Nephron progenitor cell (in vitro differentiated cells): ENCODE measurements at regions not wholly inside any gene's neighbourhood (a gene's known extent, or its start where the extent isn't known, plus 50 kb on each side); places are given as distances from the start of the nearest gene placed in this dataset.

ENCODE experiments used
- DNase-seq: peaks from one replicate; pipeline ENCODE4 v3.0.0; 2021
- H3K27ac Mint-ChIP-seq: 2 replicates; pipeline ENCODE4 v1.8.0; 2021; ENCODE audit warnings: mild to moderate bottlenecking, moderate library complexity, mixed read lengths
- H3K27me3 Mint-ChIP-seq: 2 replicates; pipeline ENCODE4 v1.8.0; 2021; ENCODE audit warnings: mild to moderate bottlenecking, low read depth, mixed read lengths; ENCODE audit not compliant: poor library complexity
- H3K36me3 Mint-ChIP-seq: 2 replicates; pipeline ENCODE4 v1.8.0; 2021; ENCODE audit warnings: low read depth, mixed read lengths
- H3K4me1 Mint-ChIP-seq: 2 replicates; pipeline ENCODE4 v1.8.0; 2021; ENCODE audit warnings: mixed read lengths
- H3K4me3 Mint-ChIP-seq: 2 replicates; pipeline ENCODE4 v1.8.0; 2021; ENCODE audit warnings: mild to moderate bottlenecking, moderate library complexity, mixed read lengths
- H3K9me3 Mint-ChIP-seq: 2 replicates; pipeline ENCODE4 v1.8.0; 2021; ENCODE audit warnings: mild to moderate bottlenecking, moderate library complexity, mixed read lengths
- TF ChIP-seq, protein P1 (sequence below): fragments of 200-600 bp; sonication (generic); IDR thresholded peaks from 2 replicates; pipeline ENCODE4 v1.5.0; 2021; ENCODE audit warnings: antibody characterized with exemption

GRCh38 chr9:79221084-79221483 is 350.7 kb upstream of the TLE4 start:
- Mint-ChIP-seq H3K36me3 (no peaks in the 10 kb centered on the region), H3K9me3 (peaks cover 23% of the 10 kb centered on the region), H3K27ac (no peak overlapping the region), H3K4me1 (no peaks in the 10 kb centered on the region), H3K4me3 (no peak overlapping the region), H3K27me3 (peaks cover 4% of the 10 kb centered on the region)
- no peak for DNase-seq
- TF ChIP-seq, protein P1, sequence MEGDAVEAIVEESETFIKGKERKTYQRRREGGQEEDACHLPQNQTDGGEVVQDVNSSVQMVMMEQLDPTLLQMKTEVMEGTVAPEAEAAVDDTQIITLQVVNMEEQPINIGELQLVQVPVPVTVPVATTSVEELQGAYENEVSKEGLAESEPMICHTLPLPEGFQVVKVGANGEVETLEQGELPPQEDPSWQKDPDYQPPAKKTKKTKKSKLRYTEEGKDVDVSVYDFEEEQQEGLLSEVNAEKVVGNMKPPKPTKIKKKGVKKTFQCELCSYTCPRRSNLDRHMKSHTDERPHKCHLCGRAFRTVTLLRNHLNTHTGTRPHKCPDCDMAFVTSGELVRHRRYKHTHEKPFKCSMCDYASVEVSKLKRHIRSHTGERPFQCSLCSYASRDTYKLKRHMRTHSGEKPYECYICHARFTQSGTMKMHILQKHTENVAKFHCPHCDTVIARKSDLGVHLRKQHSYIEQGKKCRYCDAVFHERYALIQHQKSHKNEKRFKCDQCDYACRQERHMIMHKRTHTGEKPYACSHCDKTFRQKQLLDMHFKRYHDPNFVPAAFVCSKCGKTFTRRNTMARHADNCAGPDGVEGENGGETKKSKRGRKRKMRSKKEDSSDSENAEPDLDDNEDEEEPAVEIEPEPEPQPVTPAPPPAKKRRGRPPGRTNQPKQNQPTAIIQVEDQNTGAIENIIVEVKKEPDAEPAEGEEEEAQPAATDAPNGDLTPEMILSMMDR, result no peak

DNA sequence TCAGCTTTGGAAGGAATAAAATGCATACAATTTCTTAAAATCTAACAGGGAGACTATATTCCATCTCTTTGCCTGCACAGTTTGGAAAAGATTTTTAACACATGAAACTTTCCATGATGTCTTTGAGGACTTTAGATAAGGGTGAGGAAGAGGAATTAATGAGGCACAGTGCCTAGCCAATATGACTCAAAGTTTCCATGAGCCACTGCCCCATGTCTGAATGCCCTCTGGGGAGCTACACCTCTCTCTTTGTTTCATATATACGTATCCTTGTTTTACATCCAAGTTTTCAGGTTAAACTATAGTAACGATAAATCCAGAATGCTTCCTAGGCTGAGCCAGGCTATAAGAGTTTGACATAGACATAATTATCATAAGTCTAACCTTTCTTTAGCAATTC is 349.3 kb upstream of the TLE4 start:
- no peaks in the 10 kb centered on the region for H3K36me3 Mint-ChIP-seq
- TF ChIP-seq, protein P1, result no peak
- H3K4me1 Mint-ChIP-seq, result no peaks in the 10 kb centered on the region
- H3K9me3 Mint-ChIP-seq, result peaks cover 26% of the 10 kb centered on the region
- H3K4me3 Mint-ChIP-seq, result no peak overlapping the region
- DNase-seq, result no peak
- H3K27me3 Mint-ChIP-seq, result peaks cover 6% of the 10 kb centered on the region
- no peak overlapping the region for H3K27ac Mint-ChIP-seq

DNA sequence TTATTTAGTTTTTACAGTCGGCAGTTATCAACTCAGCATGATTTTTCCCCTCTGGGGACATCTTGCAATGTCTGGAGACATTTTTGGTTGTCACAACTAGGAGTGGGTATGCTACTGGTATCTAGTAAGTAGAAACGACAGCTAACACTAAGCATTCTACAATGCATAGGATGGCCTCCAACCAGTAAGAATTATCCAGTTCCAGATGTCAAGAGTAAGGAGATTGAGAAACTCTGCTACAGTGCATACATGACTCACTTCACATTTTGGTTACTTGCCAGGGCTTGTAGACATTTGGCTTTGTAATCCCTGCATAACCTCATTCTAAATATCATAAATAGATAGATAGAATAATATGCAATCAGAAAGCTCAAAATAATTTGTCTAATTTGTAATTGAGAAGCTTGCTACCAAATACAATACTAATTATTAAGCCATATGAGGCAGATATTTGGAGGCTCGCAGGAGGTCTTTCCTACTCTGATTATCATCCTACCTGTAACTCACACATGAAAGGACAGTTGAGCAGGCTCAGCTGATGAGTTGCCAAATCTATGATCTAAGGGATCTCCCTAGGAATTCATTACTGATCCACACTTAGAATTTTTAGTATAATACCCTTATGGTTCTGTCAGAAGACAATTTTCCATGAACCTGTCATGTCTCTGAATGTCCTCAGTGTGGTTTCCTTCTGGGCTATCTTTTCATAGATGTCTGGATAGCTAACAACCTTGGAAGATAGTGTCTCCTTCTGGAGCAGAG is 346.9 kb upstream of the TLE4 start:
- no peak for DNase-seq
- Mint-ChIP-seq H3K9me3 (peaks cover 40% of the 10 kb centered on the region), H3K27me3 (peaks cover 5% of the 10 kb centered on the region), H3K36me3 (no peaks in the 10 kb centered on the region), H3K4me3 (no peak overlapping the region), H3K4me1 (no peaks in the 10 kb centered on the region), H3K27ac (no peak overlapping the region)
- TF ChIP-seq, protein P1, result no peak

DNA sequence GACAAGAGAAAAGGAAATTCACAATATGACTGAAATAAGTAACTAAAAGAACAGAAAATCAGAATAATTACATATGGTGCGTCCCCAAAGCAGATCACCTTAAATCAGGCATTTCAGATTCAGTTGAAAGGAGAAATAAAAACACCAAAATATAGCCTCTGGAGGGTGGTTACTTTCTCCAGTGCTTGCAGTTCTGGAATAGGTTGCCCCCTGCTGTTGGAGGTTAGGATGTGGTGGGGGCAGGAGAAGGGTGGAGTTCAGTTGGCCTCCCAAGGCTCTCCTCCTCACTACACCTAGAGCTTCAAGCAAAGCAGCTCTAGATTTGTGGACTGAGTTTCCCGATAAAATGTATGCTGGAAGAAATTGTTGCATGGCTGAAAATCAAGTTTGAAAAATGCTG is 338.2 kb upstream of the TLE4 start:
- peaks cover 59% of the 10 kb centered on the region for H3K9me3 Mint-ChIP-seq
- H3K4me1 Mint-ChIP-seq, result no peaks in the 10 kb centered on the region
- no peak overlapping the region for H3K27ac Mint-ChIP-seq
- H3K36me3 Mint-ChIP-seq, result peaks cover 14% of the 10 kb centered on the region
- DNase-seq, result no peak
- TF ChIP-seq, protein P1, result no peak
- H3K4me3 Mint-ChIP-seq, result no peak overlapping the region
- H3K27me3 Mint-ChIP-seq, result no peaks in the 10 kb centered on the region

GRCh38 chr9:79236466-79236865 is 335.3 kb upstream of the TLE4 start:
- Mint-ChIP-seq H3K27me3 (no peaks in the 10 kb centered on the region), H3K36me3 (peaks cover 3% of the 10 kb centered on the region), H3K27ac (no peak overlapping the region), H3K4me3 (no peak overlapping the region), H3K4me1 (no peaks in the 10 kb centered on the region), H3K9me3 (peaks cover 34% of the 10 kb centered on the region)
- TF ChIP-seq, protein P1, result no peak
- no peak for DNase-seq

GRCh38 chr9:79237861-79238260 is 333.9 kb upstream of the TLE4 start:
- Mint-ChIP-seq H3K4me3 (no peak overlapping the region), H3K27ac (no peak overlapping the region), H3K36me3 (no peaks in the 10 kb centered on the region), H3K9me3 (peaks cover 24% of the 10 kb centered on the region), H3K4me1 (no peaks in the 10 kb centered on the region), H3K27me3 (no peaks in the 10 kb centered on the region)
- TF ChIP-seq, protein P1, result no peak
- DNase-seq, result no peak
